Trophoblast cell (in vitro differentiated cells and primary cell): ENCODE measurements at regions not wholly inside any gene's neighbourhood (a gene's known extent, or its start where the extent isn't known, plus 50 kb on each side); places are given as distances from the start of the nearest gene placed in this dataset.

Experiments used
- DNase-seq, 2 donors: peaks; one replicate each; pipeline ENCODE4 v3.0.0-alpha.2; 2016
- H2AFZ ChIP-seq: 2 replicates; pipeline ENCODE4 v1.6.1; 2013; ENCODE audit warnings: low read length, moderate library complexity, mild to moderate bottlenecking; ENCODE audit not compliant: insufficient read depth, poor library complexity
- H2AK5ac ChIP-seq: 2 replicates; pipeline ENCODE4 v1.6.1; 2013; ENCODE audit warnings: mild to moderate bottlenecking, low read length
- H2BK120ac ChIP-seq: 2 replicates; pipeline ENCODE4 v1.6.1; 2013; ENCODE audit warnings: low read length, mild to moderate bottlenecking, moderate library complexity; ENCODE audit not compliant: insufficient read depth, poor library complexity
- H2BK12ac ChIP-seq: 2 replicates; pipeline ENCODE4 v1.6.1; 2013; ENCODE audit warnings: mild to moderate bottlenecking, low read length, moderate library complexity
- H2BK5ac ChIP-seq: 2 replicates; pipeline ENCODE4 v1.6.1; 2013; ENCODE audit warnings: low read length, low read depth, moderate library complexity, mild to moderate bottlenecking; ENCODE audit not compliant: poor library complexity
- H3K14ac ChIP-seq: 2 replicates; pipeline ENCODE4 v1.6.1; 2013; ENCODE audit warnings: mild to moderate bottlenecking, low read length
- H3K18ac ChIP-seq: 2 replicates; pipeline ENCODE4 v1.6.1; 2013; ENCODE audit warnings: mild to moderate bottlenecking, low read length
- H3K23ac ChIP-seq: 2 replicates; pipeline ENCODE4 v1.6.1; 2013; ENCODE audit warnings: low read length
- H3K27ac ChIP-seq: 2 replicates; pipeline ENCODE4 v1.5.1; 2013; ENCODE audit warnings: low read depth, mild to moderate bottlenecking, inconsistent platforms, low read length, moderate library complexity
- H3K27me3 ChIP-seq: 2 replicates; pipeline ENCODE4 v1.6.1; 2013; ENCODE audit warnings: inconsistent platforms, mild to moderate bottlenecking, low read length, moderate library complexity; ENCODE audit not compliant: insufficient read depth
- H3K36me3 ChIP-seq, 2 experiments: 1 replicate in 1 of 2; 2 replicates in 1 of 2; pipeline ENCODE4 v1.6.1; 2013; ENCODE audit warnings: low read length in 2 of 2, mild to moderate bottlenecking in 2 of 2, moderate library complexity in 1 of 2; ENCODE audit not compliant: insufficient read depth in 2 of 2, control insufficient read depth in 1 of 2
- H3K4ac ChIP-seq: 2 replicates; pipeline ENCODE4 v1.6.1; 2013; ENCODE audit warnings: low read depth, mild to moderate bottlenecking, low read length, moderate library complexity
- H3K4me1 ChIP-seq, 2 experiments: 1 replicate in 1 of 2; 2 replicates in 1 of 2; pipeline ENCODE4 v1.6.1; 2013; ENCODE audit warnings: low read length in 2 of 2, mild to moderate bottlenecking in 2 of 2, moderate library complexity in 1 of 2; ENCODE audit not compliant: insufficient read depth in 2 of 2, control insufficient read depth in 1 of 2
- H3K4me2 ChIP-seq: 2 replicates; pipeline ENCODE4 v1.6.1; 2013; ENCODE audit warnings: inconsistent platforms, mild to moderate bottlenecking, low read length, moderate library complexity
- H3K4me3 ChIP-seq: 2 replicates; pipeline ENCODE4 v1.5.1; 2013; ENCODE audit warnings: mild to moderate bottlenecking, low read depth, low read length, inconsistent platforms
- H3K79me1 ChIP-seq: one replicate; pipeline ENCODE4 v1.6.1; 2013; ENCODE audit warnings: low read length
- H3K79me2 ChIP-seq: 2 replicates; pipeline ENCODE4 v1.6.1; 2013; ENCODE audit warnings: low read length, mild to moderate bottlenecking; ENCODE audit not compliant: control insufficient read depth, insufficient read depth, poor library complexity
- H3K9ac ChIP-seq: 2 replicates; pipeline ENCODE4 v1.6.1; 2013; ENCODE audit warnings: mild to moderate bottlenecking, low read length
- H3K9me3 ChIP-seq: 2 replicates; pipeline ENCODE4 v1.6.1; 2013; ENCODE audit warnings: low read depth, mild to moderate bottlenecking, control low read depth, inconsistent platforms, low read length; ENCODE audit not compliant: insufficient read depth
- H4K12ac ChIP-seq: 2 replicates; pipeline ENCODE4 v1.6.1; 2013; ENCODE audit warnings: low read depth, mild to moderate bottlenecking, low read length, moderate library complexity
- H4K8ac ChIP-seq: 2 replicates; pipeline ENCODE4 v1.6.1; 2013; ENCODE audit warnings: low read depth, mild to moderate bottlenecking, low read length, moderate library complexity
- H4K91ac ChIP-seq: one replicate; pipeline ENCODE4 v1.6.1; 2013; ENCODE audit warnings: low read depth, mild to moderate bottlenecking, low read length, moderate library complexity
- WGBS: extraction: QIAGEN DNeasy Blood & Tissue Kit; methylation state at CpG from one replicate; pipeline ENCODE4 v1.1.7; 2013; ENCODE audit warnings: missing lambda C conversion rate; ENCODE audit not compliant: insufficient read length, insufficient coverage; ENCODE audit errors: extremely low coverage; 5-methylcytosine and 5-hydroxymethylcytosine counted together

- Histone ChIP-seq H3K23ac (no peak overlapping the region), H3K14ac (no peak overlapping the region), H3K27ac (no peak overlapping the region), H3K9ac (no peak overlapping the region), H2AFZ (no peak overlapping the region), H3K27me3 (no peaks in the 10 kb centered on the region), H2BK12ac (no peak overlapping the region), H4K91ac (no peak overlapping the region), H4K8ac (no peak overlapping the region), H3K4ac (no peak overlapping the region), H3K4me2 (no peak overlapping the region), H3K79me1 (no peaks in the 10 kb centered on the region), H4K12ac (no peak overlapping the region), H3K9me3 (no peaks in the 10 kb centered on the region), H3K18ac (no peak overlapping the region), H3K4me1 (no peaks in the 10 kb centered on the region), H2AK5ac (no peak overlapping the region), H2BK5ac (no peak overlapping the region), H3K79me2 (no peaks in the 10 kb centered on the region), H2BK120ac (no peak overlapping the region), H3K4me3 (no peak overlapping the region), H3K36me3 (peaks cover 0 to 2% of the 10 kb centered on the region in 2 experiments)
- no CpG with 5 or more reads among the region's 4 CpGs for WGBS
- DNase-seq: no peak
These were observed 656.4 kb upstream of the ADGRL2 start for GRCh38 chr1:81144240-81144825.

DNA sequence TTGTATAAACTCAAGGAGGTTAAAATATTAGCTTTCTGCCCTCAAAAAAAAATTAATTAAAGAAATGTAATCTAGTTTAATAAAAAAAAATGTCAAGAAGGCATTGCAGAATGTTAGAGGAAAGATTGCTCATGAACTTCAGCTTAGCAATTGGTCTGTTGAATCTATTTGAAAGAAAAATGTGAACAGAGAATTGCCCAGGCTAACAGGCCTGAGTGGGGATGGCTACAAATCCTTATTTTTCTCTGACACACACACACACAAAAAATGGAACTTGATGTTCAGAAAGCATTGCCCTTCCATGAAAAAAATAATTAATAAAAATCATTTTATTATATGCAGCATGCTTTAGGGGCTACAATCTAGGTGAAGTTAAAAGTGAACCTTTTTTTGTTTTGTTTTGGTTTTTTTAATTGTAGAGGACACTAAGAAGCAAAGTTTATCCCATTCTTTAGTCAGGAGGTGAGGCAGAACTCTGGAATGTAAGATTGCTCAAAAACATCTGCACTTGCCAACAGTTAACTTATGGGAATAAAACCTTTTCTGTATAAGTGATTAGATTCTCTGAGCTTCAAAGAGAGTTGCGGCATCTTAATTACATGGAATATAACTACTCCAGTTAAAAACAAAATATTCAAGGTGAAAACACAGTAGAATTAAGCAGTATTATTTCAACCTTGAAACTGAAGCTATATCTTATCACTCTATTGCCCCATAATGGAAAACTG is 658.5 kb upstream of the ADGRL2 start:
- H2BK5ac ChIP-seq: no peak overlapping the region
- no peak overlapping the region for H2AK5ac ChIP-seq
- DNase-seq: peak; percentile 7 to 43
- no peak overlapping the region for H2AFZ ChIP-seq
- no peak overlapping the region for H4K8ac ChIP-seq
- no peak overlapping the region for H3K27ac ChIP-seq
- no peak overlapping the region for H2BK12ac ChIP-seq
- H3K14ac ChIP-seq: no peak overlapping the region
- no peak overlapping the region for H3K9ac ChIP-seq
- H3K23ac ChIP-seq: no peak overlapping the region
- no peak overlapping the region for H2BK120ac ChIP-seq
- H3K4ac ChIP-seq: no peak overlapping the region
- no peaks in the 10 kb centered on the region for H3K4me1 ChIP-seq
- H3K36me3 ChIP-seq: peaks cover 0 to 2% of the 10 kb centered on the region in 2 experiments
- no peak overlapping the region for H4K91ac ChIP-seq
- no peak overlapping the region for H3K4me3 ChIP-seq
- H4K12ac ChIP-seq: no peak overlapping the region
- H3K4me2 ChIP-seq: no peak overlapping the region
- no peaks in the 10 kb centered on the region for H3K79me2 ChIP-seq
- H3K9me3 ChIP-seq: no peaks in the 10 kb centered on the region
- no peaks in the 10 kb centered on the region for H3K27me3 ChIP-seq
- WGBS: no CpG with 5 or more reads among the region's 1 CpG
- no peak overlapping the region for H3K18ac ChIP-seq
- no peaks in the 10 kb centered on the region for H3K79me1 ChIP-seq

GRCh38 chr1:81135524-81135923 is 665.2 kb upstream of the ADGRL2 start:
- no CpG with 5 or more reads among the region's 6 CpGs for WGBS
- Histone ChIP-seq H2AFZ (no peak overlapping the region), H4K8ac (no peak overlapping the region)

DNA sequence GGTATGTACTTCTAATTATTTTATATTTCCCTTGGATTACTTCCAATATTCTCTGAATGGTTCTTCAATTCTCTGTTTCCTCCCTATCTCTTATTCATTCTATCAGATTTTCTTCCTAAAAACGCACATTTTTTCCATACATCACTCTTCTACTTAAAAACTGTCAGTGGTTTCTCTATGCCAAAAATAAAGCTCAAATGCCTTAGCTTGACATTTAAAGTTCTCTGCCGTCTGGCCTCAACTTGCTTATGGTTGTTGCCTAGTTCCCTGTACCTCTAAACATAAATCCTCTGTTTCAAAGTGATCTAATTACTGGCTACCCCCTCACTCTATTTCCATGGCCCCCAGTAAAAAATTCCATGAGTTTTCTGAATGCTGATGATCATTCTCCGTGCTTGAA is 671.0 kb upstream of the ADGRL2 start:
- Histone ChIP-seq H4K8ac (no peak overlapping the region), H3K79me1 (no peaks in the 10 kb centered on the region), H3K4me3 (no peak overlapping the region), H3K4ac (no peak overlapping the region), H3K9me3 (peaks cover 1% of the 10 kb centered on the region), H3K14ac (no peak overlapping the region), H3K27me3 (no peaks in the 10 kb centered on the region), H2BK12ac (no peak overlapping the region), H2BK5ac (no peak overlapping the region), H3K23ac (no peak overlapping the region), H3K36me3 (no peaks in the 10 kb centered on the region), H4K91ac (no peak overlapping the region), H3K4me2 (no peak overlapping the region), H3K9ac (no peak overlapping the region), H2AK5ac (no peak overlapping the region), H3K18ac (no peak overlapping the region), H2BK120ac (no peak overlapping the region), H2AFZ (no peak overlapping the region), H3K4me1 (peaks cover 0 to 1% of the 10 kb centered on the region in 2 experiments), H3K79me2 (no peaks in the 10 kb centered on the region), H3K27ac (no peak overlapping the region), H4K12ac (no peak overlapping the region)
- DNase-seq: no peak
- 100% methylated on average over 1 of the region's 3 CpGs for WGBS

More at GRCh38 chr1:81135524-81135923, 665.2 kb upstream of the ADGRL2 start:
- H3K9me3 ChIP-seq: no peaks in the 10 kb centered on the region
- H2AK5ac ChIP-seq: no peak overlapping the region
- no peak overlapping the region for H2BK5ac ChIP-seq
- H3K27me3 ChIP-seq: no peaks in the 10 kb centered on the region
- H3K4me1 ChIP-seq: no peaks in the 10 kb centered on the region
- no peak overlapping the region for H2BK120ac ChIP-seq
- H3K14ac ChIP-seq: no peak overlapping the region
- H3K4me3 ChIP-seq: no peak overlapping the region
- no peak for DNase-seq
- no peak overlapping the region for H3K23ac ChIP-seq
- H4K12ac ChIP-seq: no peak overlapping the region
- H3K4me2 ChIP-seq: no peak overlapping the region
- no peaks in the 10 kb centered on the region for H3K79me2 ChIP-seq
- H3K9ac ChIP-seq: no peak overlapping the region
- no peak overlapping the region for H3K4ac ChIP-seq
- H3K18ac ChIP-seq: no peak overlapping the region
- H3K36me3 ChIP-seq: no peaks in the 10 kb centered on the region
- H3K79me1 ChIP-seq: no peaks in the 10 kb centered on the region
- no peak overlapping the region for H3K27ac ChIP-seq
- no peak overlapping the region for H2BK12ac ChIP-seq
- no peak overlapping the region for H4K91ac ChIP-seq
